H1 (cell line): ENCODE measurements at regions not wholly inside any gene's neighbourhood (a gene's known extent, or its start where the extent isn't known, plus 50 kb on each side); places are given as distances from the start of the nearest gene placed in this dataset.

Experiments used
- MAFK ChIP-seq: IDR thresholded peaks from 2 replicates; pipeline ENCODE4 v1.6.1; 2012; ENCODE audit warnings: low read depth, mild to moderate bottlenecking, improper control_type of control experiment, low read length
- TAF1 ChIP-seq: IDR thresholded peaks from 2 replicates; pipeline ENCODE4 v1.6.1; 2011; ENCODE audit warnings: mild to moderate bottlenecking, low read depth, low read length

- no peak for TF ChIP-seq TAF1
- no peak for TF ChIP-seq MAFK
Measured at GRCh38 chr15:98311566-98312188, 336.7 kb upstream of the IGF1R start (continued).
